Activated naive CD8-positive, alpha-beta T cell (primary cell): ENCODE measurements at regions not wholly inside any gene's neighbourhood (a gene's known extent, or its start where the extent isn't known, plus 50 kb on each side); places are given as distances from the start of the nearest gene placed in this dataset.
"Not testable (repeated sequence)": the region's sequence is repeated elsewhere in the genome, so short reads cannot be mapped to it uniquely, and the experiment has no call there.

Experiments used
- H3K27ac Mint-ChIP-seq: one replicate; pipeline ENCODE4 v1.8.0; 2021; ENCODE audit warnings: mixed read lengths
- H3K27me3 Mint-ChIP-seq: one replicate; pipeline ENCODE4 v1.8.0; 2021; ENCODE audit warnings: mixed read lengths
- H3K36me3 Mint-ChIP-seq: one replicate; pipeline ENCODE4 v1.8.0; 2021; ENCODE audit warnings: mixed read lengths
- H3K4me1 Mint-ChIP-seq: one replicate; pipeline ENCODE4 v1.8.0; 2021; ENCODE audit warnings: low read depth, mixed read lengths
- H3K4me3 Mint-ChIP-seq: one replicate; pipeline ENCODE4 v1.8.0; 2021; ENCODE audit warnings: mild to moderate bottlenecking, mixed read lengths
- H3K9me3 Mint-ChIP-seq: one replicate; pipeline ENCODE4 v1.8.0; 2021; ENCODE audit warnings: low read depth, mixed read lengths

- not testable (repeated sequence) for H3K9me3 Mint-ChIP-seq, H3K4me1 Mint-ChIP-seq, H3K27ac Mint-ChIP-seq, H3K27me3 Mint-ChIP-seq, H3K36me3 Mint-ChIP-seq, H3K4me3 Mint-ChIP-seq
Measured at GRCh38 chr15:21174761-21175160, 265.5 kb downstream of the POTEB3 start.

GRCh38 chr15:21151203-21151966 lies 285.3 kb upstream of the POTEB2 start:
- not testable (repeated sequence) for H3K27me3 Mint-ChIP-seq, H3K27ac Mint-ChIP-seq, H3K36me3 Mint-ChIP-seq, H3K4me3 Mint-ChIP-seq, H3K4me1 Mint-ChIP-seq, H3K9me3 Mint-ChIP-seq

GRCh38 chr15:21148136-21148535 lies 282.0 kb upstream of the POTEB2 start:
- not testable (repeated sequence) for H3K9me3 Mint-ChIP-seq, H3K36me3 Mint-ChIP-seq, H3K27me3 Mint-ChIP-seq, H3K4me3 Mint-ChIP-seq, H3K4me1 Mint-ChIP-seq, H3K27ac Mint-ChIP-seq

GRCh38 chr15:21133893-21134292 lies 267.8 kb upstream of the POTEB2 start:
- H3K4me3 Mint-ChIP-seq, H3K9me3 Mint-ChIP-seq, H3K27ac Mint-ChIP-seq, H3K4me1 Mint-ChIP-seq, H3K36me3 Mint-ChIP-seq, H3K27me3 Mint-ChIP-seq: not testable (repeated sequence)

GRCh38 chr15:21112271-21113053 lies 246.3 kb upstream of the POTEB2 start:
- not testable (repeated sequence) for H3K36me3 Mint-ChIP-seq, H3K9me3 Mint-ChIP-seq, H3K27ac Mint-ChIP-seq, H3K4me1 Mint-ChIP-seq, H3K4me3 Mint-ChIP-seq, H3K27me3 Mint-ChIP-seq

- not testable (repeated sequence) for H3K9me3 Mint-ChIP-seq, H3K36me3 Mint-ChIP-seq, H3K27me3 Mint-ChIP-seq, H3K4me1 Mint-ChIP-seq, H3K27ac Mint-ChIP-seq, H3K4me3 Mint-ChIP-seq
Measured at GRCh38 chr15:21111861-21112260, 245.7 kb upstream of the POTEB2 start.

GRCh38 chr15:21111172-21111571 lies 245.1 kb upstream of the POTEB2 start:
- H3K27ac Mint-ChIP-seq, H3K36me3 Mint-ChIP-seq, H3K9me3 Mint-ChIP-seq, H3K4me1 Mint-ChIP-seq, H3K27me3 Mint-ChIP-seq, H3K4me3 Mint-ChIP-seq: not testable (repeated sequence)

- not testable (repeated sequence) for H3K4me3 Mint-ChIP-seq, H3K9me3 Mint-ChIP-seq, H3K36me3 Mint-ChIP-seq, H3K27ac Mint-ChIP-seq, H3K4me1 Mint-ChIP-seq, H3K27me3 Mint-ChIP-seq
Measured at GRCh38 chr15:21110187-21110804, 244.2 kb upstream of the POTEB2 start.

GRCh38 chr15:21108384-21108783 lies 242.3 kb upstream of the POTEB2 start:
- H3K9me3 Mint-ChIP-seq, H3K27ac Mint-ChIP-seq, H3K36me3 Mint-ChIP-seq, H3K27me3 Mint-ChIP-seq, H3K4me1 Mint-ChIP-seq, H3K4me3 Mint-ChIP-seq: not testable (repeated sequence)

- not testable (repeated sequence) for H3K9me3 Mint-ChIP-seq, H3K27ac Mint-ChIP-seq, H3K4me3 Mint-ChIP-seq, H3K36me3 Mint-ChIP-seq, H3K4me1 Mint-ChIP-seq, H3K27me3 Mint-ChIP-seq
Measured at GRCh38 chr15:21107399-21108381, 241.6 kb upstream of the POTEB2 start.

GRCh38 chr15:21096599-21096998 lies 230.5 kb upstream of the POTEB2 start:
- not testable (repeated sequence) for H3K4me1 Mint-ChIP-seq, H3K36me3 Mint-ChIP-seq, H3K27ac Mint-ChIP-seq, H3K27me3 Mint-ChIP-seq, H3K4me3 Mint-ChIP-seq, H3K9me3 Mint-ChIP-seq

- not testable (repeated sequence) for H3K27ac Mint-ChIP-seq, H3K27me3 Mint-ChIP-seq, H3K36me3 Mint-ChIP-seq, H3K4me3 Mint-ChIP-seq, H3K4me1 Mint-ChIP-seq, H3K9me3 Mint-ChIP-seq
Measured at GRCh38 chr15:21079544-21079943, 213.4 kb upstream of the POTEB2 start.

- H3K4me3 Mint-ChIP-seq, H3K27me3 Mint-ChIP-seq, H3K4me1 Mint-ChIP-seq, H3K36me3 Mint-ChIP-seq, H3K27ac Mint-ChIP-seq, H3K9me3 Mint-ChIP-seq: not testable (repeated sequence)
Measured at GRCh38 chr15:21068917-21069316, 202.8 kb upstream of the POTEB2 start.

- not testable (repeated sequence) for H3K27ac Mint-ChIP-seq, H3K36me3 Mint-ChIP-seq, H3K4me3 Mint-ChIP-seq, H3K9me3 Mint-ChIP-seq, H3K4me1 Mint-ChIP-seq, H3K27me3 Mint-ChIP-seq
Measured at GRCh38 chr15:21063512-21063911, 197.4 kb upstream of the POTEB2 start.

GRCh38 chr15:21062619-21063163 lies 196.6 kb upstream of the POTEB2 start:
- not testable (repeated sequence) for H3K9me3 Mint-ChIP-seq, H3K27ac Mint-ChIP-seq, H3K4me3 Mint-ChIP-seq, H3K27me3 Mint-ChIP-seq, H3K36me3 Mint-ChIP-seq, H3K4me1 Mint-ChIP-seq
